LNCaP clone FGC (cell line): ENCODE measurements at regions not wholly inside any gene's neighbourhood (a gene's known extent, or its start where the extent isn't known, plus 50 kb on each side); places are given as distances from the start of the nearest gene placed in this dataset.

Source experiments
- DNase-seq: peaks from one replicate; pipeline ENCODE4 v3.0.0-alpha.2; 2011; ENCODE audit warnings: low read depth
- H3K4me3 ChIP-seq: 2 replicates; pipeline ENCODE4 v1.5.1; 2011; ENCODE audit warnings: mild to moderate bottlenecking, low read depth, low read length, control low read depth
- CTCF ChIP-seq: IDR thresholded peaks from 2 replicates; pipeline ENCODE4 v1.5.1; 2012; ENCODE audit warnings: mild to moderate bottlenecking; ENCODE audit not compliant: control insufficient read depth, insufficient read depth; ENCODE audit errors: extremely low read depth

- no peak for DNase-seq
- no peak for TF ChIP-seq CTCF
- H3K4me3 ChIP-seq, result no peak overlapping the region
Measured at GRCh38 chr21:25385341-25385740, 221.9 kb downstream of the MRPL39 start.

GRCh38 chr21:25384782-25385181 is 222.5 kb downstream of the MRPL39 start:
- no peak overlapping the region for H3K4me3 ChIP-seq
- TF ChIP-seq CTCF, result no peak

GRCh38 chr21:25383545-25383944 is 223.7 kb downstream of the MRPL39 start:
- DNase-seq, result no peak
- no peak for TF ChIP-seq CTCF
- no peak overlapping the region for H3K4me3 ChIP-seq

More at GRCh38 chr21:25384782-25385181, 222.5 kb downstream of the MRPL39 start:
- no peak for DNase-seq

GRCh38 chr21:25381936-25382452 is 225.3 kb downstream of the MRPL39 start:
- no peak overlapping the region for H3K4me3 ChIP-seq
- no peak for TF ChIP-seq CTCF
- DNase-seq, result no peak

- DNase-seq, result no peak
- H3K4me3 ChIP-seq, result no peak overlapping the region
- TF ChIP-seq CTCF, result no peak
Measured at GRCh38 chr21:25375675-25376074, 231.6 kb downstream of the MRPL39 start.

GRCh38 chr21:25373126-25374082 is 233.9 kb downstream of the MRPL39 start:
- no peak for DNase-seq
- TF ChIP-seq CTCF, result no peak
- H3K4me3 ChIP-seq, result no peak overlapping the region
